HFFc6 (cell line): ENCODE measurements at regions not wholly inside any gene's neighbourhood (a gene's known extent, or its start where the extent isn't known, plus 50 kb on each side); places are given as distances from the start of the nearest gene placed in this dataset.

Source experiments
- DNase-seq: peaks from one replicate; pipeline ENCODE4 v3.0.0-alpha.2; 2018
- H3K27ac Mint-ChIP-seq: 2 replicates; pipeline ENCODE4 v1.8.0; 2020; ENCODE audit warnings: mild to moderate bottlenecking, mixed read lengths
- H3K27me3 Mint-ChIP-seq: 2 replicates; pipeline ENCODE4 v1.8.0; 2021; ENCODE audit warnings: mild to moderate bottlenecking, moderate library complexity, mixed read lengths; ENCODE audit not compliant: insufficient read depth
- H3K36me3 Mint-ChIP-seq: 2 replicates; pipeline ENCODE4 v1.8.0; 2021; ENCODE audit warnings: low read depth, mixed read lengths
- H3K4me1 Mint-ChIP-seq: 2 replicates; pipeline ENCODE4 v1.8.0; 2020; ENCODE audit warnings: low read depth, mixed read lengths
- H3K4me3 Mint-ChIP-seq: 2 replicates; pipeline ENCODE4 v1.8.0; 2020; ENCODE audit warnings: mild to moderate bottlenecking, moderate library complexity, mixed read lengths
- H3K9me3 Mint-ChIP-seq: 2 replicates; pipeline ENCODE4 v1.8.0; 2020; ENCODE audit warnings: mild to moderate bottlenecking, mixed read lengths
- CTCF ChIP-seq: fragments of 200-600 bp; sonication (generic); IDR thresholded peaks from 2 replicates; pipeline ENCODE4 v1.5.0; 2021; ENCODE audit warnings: antibody characterized with exemption, mild to moderate bottlenecking

DNA sequence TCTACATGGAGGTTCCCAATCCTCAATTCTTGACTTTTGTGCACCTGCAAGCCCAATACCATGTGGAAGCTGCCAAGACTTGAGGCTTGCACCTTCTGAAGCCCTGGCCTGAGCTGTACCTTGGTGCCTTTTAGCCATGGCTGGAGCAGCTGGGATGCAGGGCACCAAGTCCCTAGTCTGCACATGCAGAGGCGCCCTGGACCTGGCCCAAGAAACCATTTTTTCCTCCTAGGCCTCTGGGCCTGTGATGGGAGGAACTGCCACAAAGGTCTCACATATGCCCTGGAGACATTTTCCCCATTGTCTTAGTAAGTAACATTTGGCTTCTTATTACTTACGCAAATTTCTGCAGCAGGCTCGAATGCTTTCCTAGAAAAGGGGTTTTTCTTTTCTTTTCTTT lies 431.9 kb upstream of the ANO5 start:
- DNase-seq, result no peak
- H3K4me1 Mint-ChIP-seq, result no peaks in the 10 kb centered on the region

DNA sequence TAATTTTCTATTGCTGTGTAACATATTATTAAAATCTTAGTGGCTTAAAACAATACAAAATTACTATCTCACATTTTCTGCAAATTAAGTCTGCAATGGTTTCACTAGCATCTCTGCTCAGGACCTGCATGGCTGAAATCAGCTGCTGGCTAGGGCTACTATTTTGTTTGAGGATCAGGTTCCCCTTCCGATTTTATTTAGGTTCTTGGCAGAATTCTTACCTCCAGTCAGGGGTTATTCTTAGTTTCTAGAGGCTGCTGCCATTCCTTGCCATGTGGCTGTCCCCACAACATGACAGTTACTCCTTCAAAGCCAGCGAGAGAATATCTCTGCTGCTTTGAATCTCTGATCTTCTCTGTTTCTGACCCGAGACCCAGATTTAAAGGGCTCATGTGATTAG lies 424.5 kb upstream of the ANO5 start:
- no peak for DNase-seq
- H3K36me3 Mint-ChIP-seq, result no peaks in the 10 kb centered on the region
- H3K27me3 Mint-ChIP-seq, result no peaks in the 10 kb centered on the region
- no peak overlapping the region for H3K4me3 Mint-ChIP-seq
- no peak overlapping the region for H3K27ac Mint-ChIP-seq
- no peaks in the 10 kb centered on the region for H3K4me1 Mint-ChIP-seq
- no peak for TF ChIP-seq CTCF
- H3K9me3 Mint-ChIP-seq, result peaks cover 19% of the 10 kb centered on the region

More for the DNA sequence above, 431.9 kb upstream of the ANO5 start:
- no peaks in the 10 kb centered on the region for H3K27me3 Mint-ChIP-seq
- no peaks in the 10 kb centered on the region; the same call in 1 of the 2 replicates for H3K36me3 Mint-ChIP-seq
- no peak overlapping the region for H3K27ac Mint-ChIP-seq
- H3K4me3 Mint-ChIP-seq, result no peak overlapping the region
- H3K9me3 Mint-ChIP-seq, result peaks cover 37% of the 10 kb centered on the region
- TF ChIP-seq CTCF, result no peak

DNA sequence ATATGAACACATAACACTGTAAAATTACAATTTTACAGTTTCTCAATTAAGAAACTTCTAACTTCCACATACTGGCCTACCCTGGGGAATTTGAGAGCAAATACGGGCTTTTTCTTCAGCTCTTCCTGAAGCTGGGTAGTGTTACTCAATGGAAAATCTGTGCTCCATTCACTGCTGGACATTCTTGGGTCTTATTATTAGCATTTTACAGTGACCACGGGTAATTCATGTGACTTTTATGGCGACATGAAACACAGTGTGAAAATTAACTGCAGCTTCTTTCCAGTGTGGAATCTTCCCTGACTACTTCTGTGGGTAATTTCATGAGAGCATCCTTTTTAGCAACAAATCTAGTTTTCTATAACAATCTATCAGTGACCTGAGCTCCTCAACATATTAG lies 423.7 kb upstream of the ANO5 start:
- Mint-ChIP-seq H3K4me1 (no peaks in the 10 kb centered on the region), H3K27ac (no peak overlapping the region), H3K4me3 (no peak overlapping the region), H3K27me3 (no peaks in the 10 kb centered on the region), H3K36me3 (no peaks in the 10 kb centered on the region), H3K9me3 (peaks cover 27% of the 10 kb centered on the region)
- no peak for DNase-seq
- TF ChIP-seq CTCF, result no peak

GRCh38 chr11:21771097-21771496 lies 421.8 kb upstream of the ANO5 start:
- DNase-seq, result no peak
- TF ChIP-seq CTCF, result no peak
- no peak overlapping the region for H3K27ac Mint-ChIP-seq
- H3K36me3 Mint-ChIP-seq, result no peaks in the 10 kb centered on the region
- no peaks in the 10 kb centered on the region for H3K4me1 Mint-ChIP-seq
- H3K9me3 Mint-ChIP-seq, result peaks cover 32% of the 10 kb centered on the region
- no peak overlapping the region for H3K4me3 Mint-ChIP-seq
- H3K27me3 Mint-ChIP-seq, result no peaks in the 10 kb centered on the region

- Mint-ChIP-seq H3K27me3 (no peaks in the 10 kb centered on the region), H3K36me3 (no peaks in the 10 kb centered on the region), H3K4me1 (no peaks in the 10 kb centered on the region), H3K9me3 (peaks cover 36% of the 10 kb centered on the region), H3K27ac (no peak overlapping the region), H3K4me3 (no peak overlapping the region)
- no peak for DNase-seq
- no peak for TF ChIP-seq CTCF
Observed at GRCh38 chr11:21774212-21774611, 418.7 kb upstream of the ANO5 start.

DNA sequence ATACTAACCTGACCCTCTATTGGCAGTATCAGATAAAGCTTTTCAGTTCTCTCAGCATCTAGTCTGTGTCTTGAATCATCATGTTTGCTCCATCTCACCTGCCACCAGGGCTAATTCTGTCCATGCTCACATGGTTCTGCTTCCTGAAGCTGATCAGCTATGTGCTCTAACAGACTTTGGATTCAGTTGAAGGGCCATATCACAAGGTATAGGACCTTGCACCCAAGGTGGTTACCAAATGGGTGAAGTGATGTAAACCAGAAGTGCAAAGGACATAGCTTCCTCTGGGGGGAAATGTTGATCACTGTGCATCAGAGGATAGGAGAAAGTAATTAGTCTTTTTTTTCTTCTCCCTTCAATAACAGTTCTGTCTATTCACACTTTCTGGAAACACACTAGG lies 417.0 kb upstream of the ANO5 start:
- Mint-ChIP-seq H3K4me3 (no peak overlapping the region), H3K27ac (no peak overlapping the region), H3K9me3 (peaks cover 33% of the 10 kb centered on the region), H3K36me3 (no peaks in the 10 kb centered on the region), H3K27me3 (no peaks in the 10 kb centered on the region), H3K4me1 (no peaks in the 10 kb centered on the region)
- TF ChIP-seq CTCF, result no peak
- no peak for DNase-seq
